K562 (cell line): ENCODE measurements at regions not wholly inside any gene's neighbourhood (a gene's known extent, or its start where the extent isn't known, plus 50 kb on each side); places are given as distances from the start of the nearest gene placed in this dataset.

Experiments
- ATAC-seq: fragments of 200-7000 bp; cut with Tn5 transposase; 3 replicates; pipeline ENCODE4 v1.9.1; 2020; ENCODE audit warnings: moderate library complexity
- BruUV-seq: library from RNA; stranded (reverse); fragments of 400-500 nt; replicated peaks from 2 replicates; lab custom pipeline; 2021; lab: Mats Ljungman, UMichigan
- CTCF ChIA-PET: fragments of 300-600 bp; formaldehyde crosslinking; extraction: SDS; loops from one replicate; lab custom pipeline; 2021; ENCODE audit warnings: low intra/inter-chr PET ratio; lab: Yijun Ruan, JAX
- POLR2A ChIA-PET: fragments of 300-600, 350-650 bp; sonication (Branson Sonifier 250); formaldehyde crosslinking; extraction: SDS; loops from one replicate; lab custom pipeline; 2021; ENCODE audit warnings: antibody characterized with exemption, inconsistent platforms; lab: Yijun Ruan, JAX
- DNase-seq, 4 experiments: peaks; one replicate each; pipeline versions ENCODE4 v3.0.0 to v3.0.0-alpha.2; 2011 to 2018; ENCODE audit warnings: low spot score in 3 of 4, mixed read lengths in 3 of 4; ENCODE audit errors: extremely low read depth in 1 of 4
- FAIRE-seq: peaks from 2 replicates; lab custom pipeline; 2011; peaks lifted over from hg19 to GRCh38; lab: Jason Lieb, UNC
- H2AFZ ChIP-seq: 2 replicates; pipeline ENCODE4 v1.6.0; 2011; ENCODE audit warnings: low read depth, low read length, control low read depth, inconsistent platforms
- H3K27ac ChIP-seq: fragments of 200-600 bp; 3 replicates; pipeline ENCODE4 v1.8.0; 2011; ENCODE audit warnings: low read depth, mild to moderate bottlenecking, control low read depth, inconsistent platforms, low read length, moderate library complexity, mixed read lengths; ENCODE audit errors: extremely low read depth
- H3K27me3 ChIP-seq, 2 experiments: fragments of 300-600 bp in 1 of 2; 2 replicates in 1 of 2; 3 replicates in 1 of 2; pipeline versions ENCODE4 v1.6.0 to v1.8.0; 2011; ENCODE audit warnings: inconsistent platforms in 2 of 2, low read length in 2 of 2, mild to moderate bottlenecking in 1 of 2, mixed read lengths in 1 of 2, moderate library complexity in 1 of 2; ENCODE audit not compliant: control insufficient read depth in 2 of 2, insufficient read depth in 2 of 2
- H3K36me3 ChIP-seq: fragments of 300-600 bp; 3 replicates; pipeline ENCODE4 v1.8.0; 2011; ENCODE audit warnings: mild to moderate bottlenecking, low read length, inconsistent platforms; ENCODE audit not compliant: control insufficient read depth, insufficient read depth
- H3K4me1 ChIP-seq, 2 experiments: fragments of 200-600 bp in 1 of 2; replicated peaks in 1 of 2; 2 replicates in 1 of 2; 3 replicates in 1 of 2; pipeline versions ENCODE4 v1.5.1 to v1.8.0; 2011; ENCODE audit warnings: inconsistent platforms in 2 of 2, low read length in 2 of 2, mild to moderate bottlenecking in 1 of 2, mixed read lengths in 1 of 2, moderate library complexity in 1 of 2; ENCODE audit not compliant: control insufficient read depth in 2 of 2, insufficient read depth in 2 of 2
- H3K4me2 ChIP-seq: 2 replicates; pipeline ENCODE4 v1.6.1; 2011; ENCODE audit warnings: low read length, control low read depth, inconsistent platforms, mixed read lengths; ENCODE audit not compliant: insufficient read depth
- H3K4me3 ChIP-seq: fragments of 200-600 bp; sonication (generic), shearing (Covaris generic); 2 replicates; pipeline ENCODE4 v1.5.1; 2016; ENCODE audit warnings: control low read depth, inconsistent platforms
- H3K79me2 ChIP-seq: fragments of 200-600 bp; 3 replicates; pipeline ENCODE4 v1.8.0; 2011; ENCODE audit warnings: low read length, inconsistent platforms; ENCODE audit not compliant: control insufficient read depth, insufficient read depth
- H3K9ac ChIP-seq, 2 experiments: 2 replicates each; pipeline versions ENCODE4 v1.6.0 to v1.6.1; 2011; ENCODE audit warnings: low read depth in 2 of 2, low read length in 2 of 2, control low read depth in 1 of 2, inconsistent platforms in 1 of 2, mild to moderate bottlenecking in 1 of 2, mixed read lengths in 1 of 2; ENCODE audit not compliant: insufficient read depth in 1 of 2
- H3K9me1 ChIP-seq: one replicate; pipeline ENCODE4 v1.6.0; 2011; ENCODE audit warnings: inconsistent platforms, mild to moderate bottlenecking, low read length, moderate library complexity; ENCODE audit not compliant: control insufficient read depth, insufficient read depth
- H3K9me3 ChIP-seq: replicated peaks from 2 replicates; pipeline ENCODE4 v1.5.1; 2011; ENCODE audit warnings: low read depth, low read length, inconsistent platforms; ENCODE audit not compliant: control insufficient read depth, insufficient read depth
- H4K20me1 ChIP-seq: replicated peaks from 2 replicates; pipeline ENCODE4 v1.6.1; 2011; ENCODE audit warnings: low read length, inconsistent platforms, mixed read lengths; ENCODE audit not compliant: control insufficient read depth, insufficient read depth
- CEBPZ ChIP-seq: fragments of 150-350 bp; IDR thresholded peaks from 2 replicates; pipeline ENCODE4 v1.6.1; 2014; ENCODE audit warnings: low read depth, mild to moderate bottlenecking, low read length, borderline replicate concordance
- HDAC3 ChIP-seq: fragments of 450-650 bp; IDR thresholded peaks from 2 replicates; pipeline ENCODE4 v1.6.1; 2018; ENCODE audit warnings: borderline replicate concordance, mild to moderate bottlenecking, moderate library complexity; ENCODE audit not compliant: partially characterized antibody
- MEIS2 ChIP-seq: fragments of 450-650 bp; IDR thresholded peaks from 2 replicates; pipeline ENCODE4 v1.6.1; 2014; ENCODE audit warnings: mild to moderate bottlenecking; ENCODE audit not compliant: partially characterized antibody
- RCOR1 ChIP-seq, 2 experiments: IDR thresholded peaks; 2 replicates each; pipeline ENCODE4 v1.6.1; 2012; ENCODE audit warnings: low read depth in 2 of 2, low read length in 2 of 2, borderline replicate concordance in 1 of 2, improper control_type of control experiment in 1 of 2
- SIN3A ChIP-seq, 2 experiments: fragments of 150-350 bp in 1 of 2; IDR thresholded peaks; 2 replicates each; pipeline ENCODE4 v1.6.1; 2011 to 2016; ENCODE audit warnings: borderline replicate concordance in 2 of 2, low read depth in 2 of 2, low read length in 2 of 2, mild to moderate bottlenecking in 2 of 2, moderate library complexity in 2 of 2; ENCODE audit not compliant: control insufficient read depth in 1 of 2
- SRSF3 ChIP-seq: fragments of 200-400 bp; formaldehyde crosslinking; IDR thresholded peaks from 2 replicates; pipeline ENCODE4 v1.6.1; 2016; ENCODE audit warnings: mild to moderate bottlenecking, low read length, moderate library complexity; ENCODE audit not compliant: insufficient read depth
- TFE3 ChIP-seq: fragments of 450-650 bp; formaldehyde crosslinking; IDR thresholded peaks from 2 replicates; pipeline ENCODE4 v1.4.0; 2020; ENCODE audit warnings: mild to moderate bottlenecking, mixed read lengths
- THAP12 ChIP-seq: fragments of 250-450 bp; sonication (Bioruptor Pico); IDR thresholded peaks from 2 replicates; pipeline ENCODE4 v1.9.0; 2021; ENCODE audit warnings: mild to moderate bottlenecking, inconsistent platforms
- ZNF212 ChIP-seq: fragments of 450-650 bp; formaldehyde crosslinking; IDR thresholded peaks from 2 replicates; pipeline ENCODE4 v1.4.0; 2020; ENCODE audit warnings: mild to moderate bottlenecking
- ZNF280B ChIP-seq: fragments of 250-450 bp; sonication (Bioruptor Pico); IDR thresholded peaks from 2 replicates; pipeline ENCODE4 v1.5.1; 2021; ENCODE audit warnings: mild to moderate bottlenecking
- ZNF764 ChIP-seq: fragments of 250-450 bp; sonication (Bioruptor Pico); IDR thresholded peaks from 2 replicates; pipeline ENCODE4 v1.4.0; 2020; ENCODE audit warnings: low read depth, mild to moderate bottlenecking, moderate library complexity
- ZNF79 ChIP-seq: fragments of 250-450 bp; sonication (Bioruptor Pico); IDR thresholded peaks from 2 replicates; pipeline ENCODE4 v1.4.0; 2020; ENCODE audit warnings: low read depth, mild to moderate bottlenecking, moderate library complexity
- WGBS: fragments of 100-300 bp; shearing (Covaris generic); methylation state at CpG from one replicate; pipeline ENCODE4 v1.1.6; 2016; ENCODE audit warnings: low coverage, mixed read lengths; ENCODE audit not compliant: insufficient coverage; ENCODE audit errors: missing lambda C conversion rate; 5-methylcytosine and 5-hydroxymethylcytosine counted together
- in situ Hi-C: fragments of 300-500 bp; cut with MboI; formaldehyde crosslinking; loops from 4 replicates; pipeline ENCODE4 v1.15.0; 2018; ENCODE audit warnings: inconsistent platforms, mixed read lengths
- intact Hi-C: fragments of 100-400 bp; cut with micrococcal nuclease; formaldehyde crosslinking; loops from 2 replicates; pipeline ENCODE4 v1.14.2; 2022

GRCh38 chr4:108429662-108430061 is 190.7 kb upstream of the RPL34 start:
- no peak overlapping the region for H3K9ac ChIP-seq
- no peaks in the 10 kb centered on the region for H4K20me1 ChIP-seq
- H3K9me1 ChIP-seq, result no peaks in the 10 kb centered on the region
- H3K4me1 ChIP-seq, result no peaks in the 10 kb centered on the region; a peak in 1 of 5 replicates
- H3K27me3 ChIP-seq, result no peaks in the 10 kb centered on the region
- BruUV-seq, result no TSS peak
- no peak overlapping the region for H3K4me3 ChIP-seq
- intact Hi-C loops (no loop called here), in situ Hi-C loops (no loop called here)
- POLR2A ChIA-PET, result interaction anchor here (0.7 to 1.4 kb wide), 2 partner anchors 18 to 322 kb away, joined by 3 read pairs; no protein-coding TSS in a partner anchor
- no peak for TF ChIP-seq ZNF764 (CRISPR knock-in tag)
- no peak for TF ChIP-seq TFE3
- no peak for TF ChIP-seq MEIS2
- no peak for TF ChIP-seq ZNF79 (CRISPR knock-in tag)
- no peak for TF ChIP-seq SIN3A (IDR thresholded peaks at IDR 0.05; ENCODE audit: borderline replicate concordance in 2 of 2, control insufficient read depth in 1 of 2, low read depth in 2 of 2, low read length in 2 of 2)
- no peak for TF ChIP-seq SRSF3
- no peak for TF ChIP-seq HDAC3
- TF ChIP-seq ZNF212, result no peak
- TF ChIP-seq ZNF280B (CRISPR knock-in tag), result no peak
- no peak for TF ChIP-seq THAP12 (CRISPR knock-in tag)
- no peak for TF ChIP-seq CEBPZ
- TF ChIP-seq RCOR1 (IDR thresholded peaks at IDR 0.05; ENCODE audit: borderline replicate concordance in 1 of 2, low read depth in 2 of 2, low read length in 2 of 2), result no peak
- ATAC-seq (no peak), FAIRE-seq (peak; percentile 23), DNase-seq (no peak)
- 0% methylated on average over 1 of the region's 1 CpG for WGBS
- H3K36me3 ChIP-seq, result no peaks in the 10 kb centered on the region
- CTCF ChIA-PET, result no interaction called here
- H3K79me2 ChIP-seq, result no peaks in the 10 kb centered on the region
- H3K27ac ChIP-seq, result no peak overlapping the region
- no peaks in the 10 kb centered on the region for H3K9me3 ChIP-seq
- H3K4me2 ChIP-seq, result no peak overlapping the region
- H2AFZ ChIP-seq, result peak overlapping the region; percentile 13; the same call in 1 of the 2 replicates
